Activated T-cell treated with anti-CD3 and anti-CD28 coated beads, Interleukin-2, amount 50 U/mL, for 24 hours (primary cell): ENCODE measurements at regions not wholly inside any gene's neighbourhood (a gene's known extent, or its start where the extent isn't known, plus 50 kb on each side); places are given as distances from the start of the nearest gene placed in this dataset.

Source experiments
- DNase-seq: peaks from one replicate; pipeline ENCODE4 v3.0.0-alpha.2; 2020
- H3K27ac Mint-ChIP-seq: 2 replicates; pipeline ENCODE4 v1.8.0; 2020; ENCODE audit warnings: mild to moderate bottlenecking, mixed read lengths
- H3K27me3 Mint-ChIP-seq: 2 replicates; pipeline ENCODE4 v1.8.0; 2020; ENCODE audit warnings: mixed read lengths
- H3K36me3 Mint-ChIP-seq: 2 replicates; pipeline ENCODE4 v1.8.0; 2020; ENCODE audit warnings: low read depth, mixed read lengths
- H3K4me1 Mint-ChIP-seq: 2 replicates; pipeline ENCODE4 v1.8.0; 2020; ENCODE audit warnings: low read depth, mixed read lengths
- H3K4me3 Mint-ChIP-seq: 2 replicates; pipeline ENCODE4 v1.8.0; 2020; ENCODE audit warnings: mild to moderate bottlenecking, moderate library complexity, mixed read lengths
- H3K9me3 Mint-ChIP-seq: 2 replicates; pipeline ENCODE4 v1.8.0; 2020; ENCODE audit warnings: mixed read lengths

- Mint-ChIP-seq H3K36me3 (no peaks in the 10 kb centered on the region), H3K27me3 (peaks cover 4% of the 10 kb centered on the region), H3K27ac (no peak overlapping the region), H3K4me1 (no peaks in the 10 kb centered on the region), H3K4me3 (no peak overlapping the region), H3K9me3 (no peaks in the 10 kb centered on the region)
- no peak for DNase-seq
These were observed 94.0 kb upstream of the PIK3C3 start for GRCh38 chr18:41860987-41861386.

- no peaks in the 10 kb centered on the region for H3K9me3 Mint-ChIP-seq
These were observed 96.1 kb upstream of the PIK3C3 start for GRCh38 chr18:41858761-41859555.

GRCh38 chr18:41853280-41853679 is 101.8 kb upstream of the PIK3C3 start:
- Mint-ChIP-seq H3K4me3 (no peak overlapping the region), H3K27ac (no peak overlapping the region), H3K27me3 (peaks cover 2% of the 10 kb centered on the region), H3K9me3 (no peaks in the 10 kb centered on the region), H3K4me1 (no peaks in the 10 kb centered on the region), H3K36me3 (no peaks in the 10 kb centered on the region)
- no peak for DNase-seq

More at GRCh38 chr18:41858761-41859555, 96.1 kb upstream of the PIK3C3 start:
- H3K27ac Mint-ChIP-seq, result no peak overlapping the region
- peaks cover 4% of the 10 kb centered on the region for H3K27me3 Mint-ChIP-seq
- no peaks in the 10 kb centered on the region for H3K4me1 Mint-ChIP-seq
- DNase-seq, result no peak
- H3K4me3 Mint-ChIP-seq, result no peak overlapping the region
- H3K36me3 Mint-ChIP-seq, result no peaks in the 10 kb centered on the region

GRCh38 chr18:41850781-41851180 is 104.3 kb upstream of the PIK3C3 start:
- H3K4me3 Mint-ChIP-seq, result no peak overlapping the region
- peaks cover 7% of the 10 kb centered on the region for H3K27me3 Mint-ChIP-seq
- H3K9me3 Mint-ChIP-seq, result no peaks in the 10 kb centered on the region
- no peak overlapping the region for H3K27ac Mint-ChIP-seq
- no peaks in the 10 kb centered on the region for H3K4me1 Mint-ChIP-seq
- no peak for DNase-seq
- H3K36me3 Mint-ChIP-seq, result no peaks in the 10 kb centered on the region

- no peak for DNase-seq
- no peak overlapping the region for H3K27ac Mint-ChIP-seq
- no peak overlapping the region for H3K4me3 Mint-ChIP-seq
- no peaks in the 10 kb centered on the region for H3K4me1 Mint-ChIP-seq
- no peaks in the 10 kb centered on the region for H3K9me3 Mint-ChIP-seq
- H3K36me3 Mint-ChIP-seq, result no peaks in the 10 kb centered on the region
- peaks cover 7% of the 10 kb centered on the region for H3K27me3 Mint-ChIP-seq
These were observed 105.4 kb upstream of the PIK3C3 start for GRCh38 chr18:41849632-41850031.

GRCh38 chr18:41845563-41845962 is 109.5 kb upstream of the PIK3C3 start:
- Mint-ChIP-seq H3K4me3 (no peak overlapping the region), H3K27ac (no peak overlapping the region), H3K4me1 (no peaks in the 10 kb centered on the region), H3K36me3 (no peaks in the 10 kb centered on the region), H3K27me3 (peaks cover 7% of the 10 kb centered on the region), H3K9me3 (no peaks in the 10 kb centered on the region)
- no peak for DNase-seq

GRCh38 chr18:41842886-41843285 is 112.1 kb upstream of the PIK3C3 start:
- Mint-ChIP-seq H3K27ac (no peak overlapping the region), H3K36me3 (no peaks in the 10 kb centered on the region), H3K9me3 (no peaks in the 10 kb centered on the region), H3K27me3 (peaks cover 5% of the 10 kb centered on the region), H3K4me1 (no peaks in the 10 kb centered on the region), H3K4me3 (no peak overlapping the region)
- DNase-seq, result no peak

- no peaks in the 10 kb centered on the region for H3K36me3 Mint-ChIP-seq
- no peaks in the 10 kb centered on the region for H3K4me1 Mint-ChIP-seq
These were observed 125.2 kb upstream of the PIK3C3 start for GRCh38 chr18:41829647-41830516.

GRCh38 chr18:41828137-41828536 is 126.9 kb upstream of the PIK3C3 start:
- H3K27me3 Mint-ChIP-seq, result peaks cover 2% of the 10 kb centered on the region
- H3K27ac Mint-ChIP-seq, result no peak overlapping the region
- H3K36me3 Mint-ChIP-seq, result no peaks in the 10 kb centered on the region
- no peaks in the 10 kb centered on the region for H3K4me1 Mint-ChIP-seq
- no peak overlapping the region for H3K4me3 Mint-ChIP-seq
- H3K9me3 Mint-ChIP-seq, result no peaks in the 10 kb centered on the region
- DNase-seq, result no peak

More at GRCh38 chr18:41829647-41830516, 125.2 kb upstream of the PIK3C3 start:
- H3K27me3 Mint-ChIP-seq, result peaks cover 2% of the 10 kb centered on the region
- DNase-seq, result no peak
- H3K4me3 Mint-ChIP-seq, result no peak overlapping the region
- H3K27ac Mint-ChIP-seq, result no peak overlapping the region
- H3K9me3 Mint-ChIP-seq, result no peaks in the 10 kb centered on the region

GRCh38 chr18:41820784-41821183 is 134.2 kb upstream of the PIK3C3 start:
- Mint-ChIP-seq H3K4me1 (peaks cover 2% of the 10 kb centered on the region), H3K4me3 (no peak overlapping the region), H3K27ac (no peak overlapping the region), H3K27me3 (no peaks in the 10 kb centered on the region), H3K36me3 (no peaks in the 10 kb centered on the region), H3K9me3 (no peaks in the 10 kb centered on the region)
- DNase-seq, result no peak

GRCh38 chr18:41818381-41819355 is 136.4 kb upstream of the PIK3C3 start:
- Mint-ChIP-seq H3K27ac (no peak overlapping the region), H3K4me1 (peaks cover 2% of the 10 kb centered on the region), H3K36me3 (no peaks in the 10 kb centered on the region), H3K27me3 (no peaks in the 10 kb centered on the region), H3K9me3 (no peaks in the 10 kb centered on the region), H3K4me3 (no peak overlapping the region)
- DNase-seq, result no peak

- H3K4me3 Mint-ChIP-seq, result no peak overlapping the region
- H3K27ac Mint-ChIP-seq, result no peak overlapping the region
- H3K9me3 Mint-ChIP-seq, result peaks cover 2% of the 10 kb centered on the region
- H3K36me3 Mint-ChIP-seq, result no peaks in the 10 kb centered on the region
- H3K27me3 Mint-ChIP-seq, result no peaks in the 10 kb centered on the region
- no peak for DNase-seq
- no peaks in the 10 kb centered on the region for H3K4me1 Mint-ChIP-seq
These were observed 140.4 kb upstream of the PIK3C3 start for GRCh38 chr18:41814651-41815050.

GRCh38 chr18:41809652-41810051 is 145.4 kb upstream of the PIK3C3 start:
- Mint-ChIP-seq H3K9me3 (peaks cover 2% of the 10 kb centered on the region), H3K4me3 (no peak overlapping the region), H3K27ac (no peak overlapping the region), H3K4me1 (no peaks in the 10 kb centered on the region), H3K36me3 (no peaks in the 10 kb centered on the region), H3K27me3 (peaks cover 2% of the 10 kb centered on the region)
- DNase-seq, result no peak

- Mint-ChIP-seq H3K27ac (no peak overlapping the region), H3K4me3 (no peak overlapping the region), H3K9me3 (no peaks in the 10 kb centered on the region), H3K27me3 (peaks cover 4% of the 10 kb centered on the region), H3K4me1 (no peaks in the 10 kb centered on the region), H3K36me3 (no peaks in the 10 kb centered on the region)
- DNase-seq, result no peak
These were observed 149.7 kb upstream of the PIK3C3 start for GRCh38 chr18:41805341-41805740.
